GM19328 (cell line): ENCODE measurements at regions not wholly inside any gene's neighbourhood (a gene's known extent, or its start where the extent isn't known, plus 50 kb on each side); places are given as distances from the start of the nearest gene placed in this dataset.

Experiments used
- ATAC-seq: cut with Tn5 transposase; IDR thresholded peaks from one replicate; pipeline ENCODE4 v1.9.1; 2021; ENCODE audit warnings: mild to moderate bottlenecking, moderate library complexity; ENCODE audit not compliant: unreplicated experiment

- no peak for ATAC-seq
These were observed 332.4 kb upstream of the TLE3 start for GRCh38 chr15:70430069-70430468.

GRCh38 chr15:70429056-70429722, 331.5 kb upstream of the TLE3 start:
- ATAC-seq = no peak

- ATAC-seq = no peak
These were observed 330.6 kb upstream of the TLE3 start for GRCh38 chr15:70428211-70428822.

GRCh38 chr15:70427167-70428120, 329.7 kb upstream of the TLE3 start:
- no peak for ATAC-seq

- ATAC-seq = no peak
These were observed 328.5 kb upstream of the TLE3 start for GRCh38 chr15:70426096-70426821.

GRCh38 chr15:70424937-70425411, 327.3 kb upstream of the TLE3 start:
- no peak for ATAC-seq

GRCh38 chr15:70423267-70423666, 325.6 kb upstream of the TLE3 start:
- no peak for ATAC-seq

GRCh38 chr15:70422342-70422741, 324.6 kb upstream of the TLE3 start:
- ATAC-seq = no peak

GRCh38 chr15:70420948-70421482, 323.3 kb upstream of the TLE3 start:
- no peak for ATAC-seq

- ATAC-seq = no peak
These were observed 322.6 kb upstream of the TLE3 start for GRCh38 chr15:70420086-70420947.

- no peak for ATAC-seq
These were observed 321.2 kb upstream of the TLE3 start for GRCh38 chr15:70418943-70419342.

- ATAC-seq = no peak
These were observed 319.8 kb upstream of the TLE3 start for GRCh38 chr15:70417535-70417934.

- ATAC-seq = no peak
These were observed 319.1 kb upstream of the TLE3 start for GRCh38 chr15:70416829-70417228.

GRCh38 chr15:70415398-70415797, 317.7 kb upstream of the TLE3 start:
- ATAC-seq = no peak

GRCh38 chr15:70414626-70415025, 316.9 kb upstream of the TLE3 start:
- ATAC-seq = no peak

- no peak for ATAC-seq
These were observed 315.1 kb upstream of the TLE3 start for GRCh38 chr15:70412794-70413193.

- ATAC-seq = no peak
These were observed 313.6 kb upstream of the TLE3 start for GRCh38 chr15:70411143-70411863.

GRCh38 chr15:70410371-70410985, 312.8 kb upstream of the TLE3 start:
- ATAC-seq = no peak

GRCh38 chr15:70409388-70409787, 311.7 kb upstream of the TLE3 start:
- no peak for ATAC-seq
